GM21529 (cell line): ENCODE measurements at regions not wholly inside any gene's neighbourhood (a gene's known extent, or its start where the extent isn't known, plus 50 kb on each side); places are given as distances from the start of the nearest gene placed in this dataset.
"Not testable (repeated sequence)": the region's sequence is repeated elsewhere in the genome, so short reads cannot be mapped to it uniquely, and the experiment has no call there.

Source experiments
- ATAC-seq: cut with Tn5 transposase; IDR thresholded peaks from one replicate; pipeline ENCODE4 v1.9.1; 2021; ENCODE audit not compliant: unreplicated experiment

GRCh38 chr12:24530689-24531088, 418.2 kb downstream of the BCAT1 start:
- no peak for ATAC-seq

- no peak for ATAC-seq
Measured at GRCh38 chr12:24527102-24527501, 421.8 kb downstream of the BCAT1 start.

GRCh38 chr12:24522736-24523135, 426.2 kb downstream of the BCAT1 start:
- ATAC-seq = no peak

- ATAC-seq = no peak
Measured at GRCh38 chr12:24519759-24520158, 429.1 kb downstream of the BCAT1 start.

- ATAC-seq = no peak
Measured at GRCh38 chr12:24517000-24517399, 431.9 kb downstream of the BCAT1 start.

GRCh38 chr12:24510581-24511125, 438.2 kb downstream of the BCAT1 start:
- ATAC-seq = no peak

GRCh38 chr12:24507827-24508226, 441.1 kb downstream of the BCAT1 start:
- ATAC-seq = no peak

- no peak for ATAC-seq
Measured at GRCh38 chr12:24505366-24506015, 443.4 kb downstream of the BCAT1 start.

GRCh38 chr12:24503477-24503876, 445.4 kb downstream of the BCAT1 start:
- not testable (repeated sequence) for ATAC-seq

GRCh38 chr12:24500831-24501230, 448.1 kb downstream of the BCAT1 start:
- no peak for ATAC-seq

- no peak for ATAC-seq
Measured at GRCh38 chr12:24500421-24500820, 448.5 kb downstream of the BCAT1 start.

- no peak for ATAC-seq
Measured at GRCh38 chr12:24499151-24500146, 449.5 kb downstream of the BCAT1 start.

GRCh38 chr12:24496755-24497154, 452.1 kb downstream of the BCAT1 start:
- no peak for ATAC-seq

GRCh38 chr12:24494401-24494800, 454.5 kb downstream of the BCAT1 start:
- no peak for ATAC-seq

- ATAC-seq = no peak
Measured at GRCh38 chr12:24491968-24492367, 456.9 kb downstream of the BCAT1 start.

GRCh38 chr12:24489939-24490338, 459.0 kb downstream of the BCAT1 start:
- no peak for ATAC-seq

- no peak for ATAC-seq
Measured at GRCh38 chr12:24488906-24489619, 459.8 kb downstream of the BCAT1 start.

GRCh38 chr12:24488091-24488596, 460.8 kb downstream of the BCAT1 start:
- ATAC-seq = no peak

- ATAC-seq = no peak
Measured at GRCh38 chr12:24487606-24488005, 461.3 kb downstream of the BCAT1 start.

GRCh38 chr12:24483732-24484131, 465.2 kb downstream of the BCAT1 start:
- ATAC-seq = no peak
